ENCODE measurements at regions not wholly inside any gene's neighbourhood (a gene's known extent, or its start where the extent isn't known, plus 50 kb on each side); places are given as distances from the start of the nearest gene placed in this dataset.

DNA sequence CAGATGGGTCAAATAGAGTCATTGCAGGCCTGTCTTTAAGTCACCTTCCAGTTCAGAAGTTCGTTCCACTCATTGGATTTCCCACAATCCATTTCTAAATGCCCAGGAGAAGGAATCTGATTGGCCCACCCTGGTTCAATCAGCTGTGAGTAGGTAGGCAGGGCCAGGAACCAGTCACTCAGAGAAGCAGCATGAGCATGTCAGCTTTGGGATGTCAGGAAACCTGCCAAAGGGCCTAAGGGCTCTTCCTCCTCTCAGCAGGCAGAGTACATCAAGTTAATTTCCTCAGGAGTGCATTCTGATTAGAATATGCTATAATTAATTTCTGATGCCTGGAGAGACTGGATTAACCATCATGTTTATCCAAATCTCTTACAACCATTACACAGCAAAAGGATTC lies 412.9 kb upstream of the CCNH start:
- Histone ChIP-seq H3K4me1 (ENCODE audit: control insufficient read depth, extremely low read depth, insufficient read depth, low read length) (no peaks in the 10 kb centered on the region), H3K27me3 (ENCODE audit: control insufficient read depth, insufficient read depth, low read length) (no peaks in the 10 kb centered on the region), H2AFZ (ENCODE audit: low read length) (no peak overlapping the region), H3K4me3 (replicated peaks in 1 of 4; ENCODE audit: control extremely low read depth in 1 of 4, insufficient read depth in 1 of 4, low read depth in 3 of 4, low read length in 4 of 4) (no peak overlapping the region), H3K79me2 (ENCODE audit: control insufficient read depth, insufficient read depth, low read length) (no peaks in the 10 kb centered on the region), H3K9ac (ENCODE audit: insufficient read depth, low read length) (no peak overlapping the region), H3K9me3 (ENCODE audit: control insufficient read depth, insufficient read depth, low read depth, low read length) (no peaks in the 10 kb centered on the region), H4K20me1 (ENCODE audit: control insufficient read depth, extremely low read depth, insufficient read depth, low read length) (no peaks in the 10 kb centered on the region), H3K4me2 (ENCODE audit: extremely low read depth, insufficient read depth, low read length) (no peak overlapping the region), H3K27ac (ENCODE audit: insufficient read depth, low read length) (no peak overlapping the region), H3K36me3 (ENCODE audit: control insufficient read depth, insufficient read depth, low read length) (no peaks in the 10 kb centered on the region)
- TF ChIP-seq, protein P1, sequence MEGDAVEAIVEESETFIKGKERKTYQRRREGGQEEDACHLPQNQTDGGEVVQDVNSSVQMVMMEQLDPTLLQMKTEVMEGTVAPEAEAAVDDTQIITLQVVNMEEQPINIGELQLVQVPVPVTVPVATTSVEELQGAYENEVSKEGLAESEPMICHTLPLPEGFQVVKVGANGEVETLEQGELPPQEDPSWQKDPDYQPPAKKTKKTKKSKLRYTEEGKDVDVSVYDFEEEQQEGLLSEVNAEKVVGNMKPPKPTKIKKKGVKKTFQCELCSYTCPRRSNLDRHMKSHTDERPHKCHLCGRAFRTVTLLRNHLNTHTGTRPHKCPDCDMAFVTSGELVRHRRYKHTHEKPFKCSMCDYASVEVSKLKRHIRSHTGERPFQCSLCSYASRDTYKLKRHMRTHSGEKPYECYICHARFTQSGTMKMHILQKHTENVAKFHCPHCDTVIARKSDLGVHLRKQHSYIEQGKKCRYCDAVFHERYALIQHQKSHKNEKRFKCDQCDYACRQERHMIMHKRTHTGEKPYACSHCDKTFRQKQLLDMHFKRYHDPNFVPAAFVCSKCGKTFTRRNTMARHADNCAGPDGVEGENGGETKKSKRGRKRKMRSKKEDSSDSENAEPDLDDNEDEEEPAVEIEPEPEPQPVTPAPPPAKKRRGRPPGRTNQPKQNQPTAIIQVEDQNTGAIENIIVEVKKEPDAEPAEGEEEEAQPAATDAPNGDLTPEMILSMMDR (conservative IDR thresholded peaks at IDR 0.05 in 1 of 2, IDR thresholded peaks at IDR 0.05 in 1 of 2; ENCODE audit: low read depth in 1 of 2, low read length in 2 of 2): no peak
- TF ChIP-seq EZH2 (IDR thresholded peaks at IDR 0.05; ENCODE audit: low read length, missing control alignments): no peak
- no peak for DNase-seq (ENCODE audit: low read depth in 2 of 2)

DNA sequence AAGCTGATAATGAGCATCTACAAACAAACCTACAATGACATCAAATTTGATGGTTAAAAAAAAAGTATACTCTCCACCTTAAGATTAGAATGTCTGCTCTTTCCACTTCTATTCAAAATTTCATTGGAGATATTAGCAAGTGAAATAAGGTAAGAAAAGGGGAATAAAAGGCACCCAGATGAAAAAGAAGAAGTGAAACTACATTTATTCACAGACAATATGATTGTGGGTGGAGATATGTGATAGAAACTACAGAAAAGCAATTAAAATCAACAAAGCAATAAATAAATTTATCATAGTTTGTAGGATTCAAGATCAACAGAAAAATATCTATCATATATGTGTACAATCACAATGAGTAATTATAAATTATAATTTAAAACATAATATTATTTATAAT lies 395.1 kb upstream of the CCNH start:
- Histone ChIP-seq H3K9me3 (ENCODE audit: control insufficient read depth, insufficient read depth, low read depth, low read length) (no peaks in the 10 kb centered on the region), H3K79me2 (ENCODE audit: control insufficient read depth, insufficient read depth, low read length) (no peaks in the 10 kb centered on the region), H3K9ac (ENCODE audit: insufficient read depth, low read length) (no peak overlapping the region), H3K27me3 (ENCODE audit: control insufficient read depth, insufficient read depth, low read length) (no peaks in the 10 kb centered on the region), H3K4me3 (replicated peaks in 1 of 4; ENCODE audit: control extremely low read depth in 1 of 4, insufficient read depth in 1 of 4, low read depth in 3 of 4, low read length in 4 of 4) (no peak overlapping the region), H3K4me2 (ENCODE audit: extremely low read depth, insufficient read depth, low read length) (no peak overlapping the region), H3K27ac (ENCODE audit: insufficient read depth, low read length) (no peak overlapping the region), H2AFZ (ENCODE audit: low read length) (no peak overlapping the region), H3K4me1 (ENCODE audit: control insufficient read depth, extremely low read depth, insufficient read depth, low read length) (no peaks in the 10 kb centered on the region), H3K36me3 (ENCODE audit: control insufficient read depth, insufficient read depth, low read length) (no peaks in the 10 kb centered on the region), H4K20me1 (ENCODE audit: control insufficient read depth, extremely low read depth, insufficient read depth, low read length) (no peaks in the 10 kb centered on the region)
- DNase-seq (ENCODE audit: low read depth in 2 of 2): no peak
- TF ChIP-seq EZH2 (IDR thresholded peaks at IDR 0.05; ENCODE audit: low read length, missing control alignments): no peak
- TF ChIP-seq, protein P1 (conservative IDR thresholded peaks at IDR 0.05 in 1 of 2, IDR thresholded peaks at IDR 0.05 in 1 of 2; ENCODE audit: low read depth in 1 of 2, low read length in 2 of 2): no peak

DNA sequence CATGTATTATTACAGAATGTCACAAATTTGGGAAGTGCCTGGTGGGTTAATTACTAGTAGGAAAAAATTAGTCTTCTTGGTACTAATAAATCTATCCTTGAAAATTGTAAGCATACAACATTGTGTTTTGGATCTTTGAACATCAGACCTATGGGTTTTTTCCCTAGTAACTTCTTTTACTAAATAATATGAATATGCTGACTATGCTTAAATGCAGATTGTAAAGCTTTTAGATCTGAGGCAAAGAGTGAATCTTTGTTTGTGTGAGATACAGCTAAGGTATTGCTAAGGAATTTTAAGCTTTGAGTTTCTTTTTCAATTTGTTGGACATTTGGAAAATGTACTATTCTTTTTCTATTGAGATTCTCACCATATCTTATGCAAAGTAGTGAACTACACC lies 390.6 kb upstream of the CCNH start:
- no peaks in the 10 kb centered on the region for H3K79me2 ChIP-seq (ENCODE audit: control insufficient read depth, insufficient read depth, low read length)

More for the DNA sequence above, 390.6 kb upstream of the CCNH start:
- Histone ChIP-seq H2AFZ (ENCODE audit: low read length) (no peak overlapping the region), H3K4me2 (ENCODE audit: extremely low read depth, insufficient read depth, low read length) (no peak overlapping the region), H3K4me3 (replicated peaks in 1 of 4; ENCODE audit: control extremely low read depth in 1 of 4, insufficient read depth in 1 of 4, low read depth in 3 of 4, low read length in 4 of 4) (no peak overlapping the region), H3K27me3 (ENCODE audit: control insufficient read depth, insufficient read depth, low read length) (no peaks in the 10 kb centered on the region), H3K9ac (ENCODE audit: insufficient read depth, low read length) (no peak overlapping the region), H3K9me3 (ENCODE audit: control insufficient read depth, insufficient read depth, low read depth, low read length) (no peaks in the 10 kb centered on the region), H3K27ac (ENCODE audit: insufficient read depth, low read length) (no peak overlapping the region), H4K20me1 (ENCODE audit: control insufficient read depth, extremely low read depth, insufficient read depth, low read length) (no peaks in the 10 kb centered on the region), H3K36me3 (ENCODE audit: control insufficient read depth, insufficient read depth, low read length) (no peaks in the 10 kb centered on the region), H3K4me1 (ENCODE audit: control insufficient read depth, extremely low read depth, insufficient read depth, low read length) (no peaks in the 10 kb centered on the region)
- DNase-seq (ENCODE audit: low read depth in 2 of 2): no peak
- TF ChIP-seq, protein P1 (conservative IDR thresholded peaks at IDR 0.05 in 1 of 2, IDR thresholded peaks at IDR 0.05 in 1 of 2; ENCODE audit: low read depth in 1 of 2, low read length in 2 of 2): no peak
- TF ChIP-seq EZH2 (IDR thresholded peaks at IDR 0.05; ENCODE audit: low read length, missing control alignments): no peak
